Stimulated activated CD4-positive, alpha-beta T cell treated with anti-CD3 and anti-CD28 coated beads, Interleukin-4, amount 100 ng/mL, for 1 hour (primary cell): ENCODE measurements at regions not wholly inside any gene's neighbourhood (a gene's known extent, or its start where the extent isn't known, plus 50 kb on each side); places are given as distances from the start of the nearest gene placed in this dataset.
"Not testable (repeated sequence)": the region's sequence is repeated elsewhere in the genome, so short reads cannot be mapped to it uniquely, and the experiment has no call there.

Source experiments
- DNase-seq: peaks from one replicate; pipeline ENCODE4 v3.0.0-alpha.2; 2020

- DNase-seq, result no peak
Measured at GRCh38 chr10:4181621-4182049, 396.6 kb upstream of the KLF6 start.

DNA sequence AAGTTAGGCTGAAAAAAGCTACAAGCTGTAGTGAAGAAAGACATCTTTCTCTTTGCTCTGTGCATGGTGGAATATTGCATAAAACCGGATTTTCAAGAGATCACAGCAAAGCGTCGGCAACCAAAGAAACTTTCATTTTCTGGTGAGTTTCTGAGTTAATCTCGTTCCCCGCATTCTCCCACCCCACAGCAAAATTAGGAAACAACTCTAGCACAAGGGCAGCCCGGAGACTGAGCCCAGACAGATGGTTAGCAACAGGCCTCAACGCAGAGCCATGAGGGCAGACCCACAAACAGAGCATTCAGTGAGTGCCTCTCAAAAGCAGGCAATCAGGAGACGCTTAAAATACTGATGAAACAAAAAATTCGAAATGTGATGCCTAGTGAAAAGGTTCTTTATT lies 396.1 kb upstream of the KLF6 start:
- DNase-seq, result no peak

- no peak for DNase-seq
Measured at GRCh38 chr10:4177791-4178190, 392.8 kb upstream of the KLF6 start.

- DNase-seq, result no peak
Measured at GRCh38 chr10:4176500-4177281, 391.7 kb upstream of the KLF6 start.

DNA sequence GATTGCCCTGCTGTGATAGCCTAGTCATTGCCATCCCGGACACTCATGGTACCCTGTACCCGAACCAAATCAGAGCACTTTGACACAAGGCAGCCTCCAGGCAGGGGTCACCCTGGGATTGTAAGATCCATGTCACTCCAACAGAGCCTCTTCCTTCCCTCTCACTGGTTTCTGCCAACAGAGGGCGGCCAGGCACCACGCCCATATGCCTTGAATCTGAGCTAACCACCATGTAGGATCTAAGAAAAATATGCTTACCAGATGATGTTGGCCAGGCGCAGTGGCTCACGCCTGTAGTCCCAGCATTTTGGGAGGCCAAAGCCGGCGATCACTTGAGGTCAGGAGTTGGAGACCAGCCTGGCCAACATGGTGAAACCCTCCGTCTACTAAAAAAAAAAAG lies 389.2 kb upstream of the KLF6 start:
- no peak for DNase-seq

DNA sequence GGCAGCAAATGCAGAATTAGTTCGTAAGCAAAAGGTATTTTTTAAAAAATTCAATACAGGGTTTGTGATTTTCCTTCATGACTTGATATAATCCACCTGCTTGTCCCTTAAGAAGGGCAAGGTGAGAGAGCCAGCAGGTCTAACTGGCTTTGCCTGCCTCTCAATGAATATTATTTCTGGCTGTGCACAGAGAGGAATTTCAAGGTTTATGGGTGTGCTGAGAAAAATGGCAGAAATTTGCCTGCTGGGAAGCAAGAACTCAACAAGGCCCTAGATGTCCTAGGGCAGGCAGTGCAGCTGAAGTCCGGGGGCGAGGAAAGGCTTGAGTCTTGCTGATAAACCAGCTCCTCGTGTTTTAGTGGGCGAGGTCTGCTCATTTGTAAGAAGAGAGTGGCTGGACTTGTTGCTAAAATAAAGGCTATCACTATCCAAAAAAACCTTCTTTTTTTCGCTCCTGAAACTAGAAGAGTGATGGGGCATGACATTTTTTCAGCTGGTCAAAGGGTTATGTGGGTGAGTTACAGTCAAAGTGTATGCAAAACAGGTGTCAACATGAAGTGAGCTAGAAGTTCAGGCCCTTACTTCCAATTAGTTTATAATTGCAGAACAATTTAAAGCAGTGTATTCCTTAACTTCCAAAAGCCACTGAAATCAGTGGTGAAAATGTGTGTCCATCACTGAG lies 385.8 kb upstream of the KLF6 start:
- DNase-seq, result no peak

DNA sequence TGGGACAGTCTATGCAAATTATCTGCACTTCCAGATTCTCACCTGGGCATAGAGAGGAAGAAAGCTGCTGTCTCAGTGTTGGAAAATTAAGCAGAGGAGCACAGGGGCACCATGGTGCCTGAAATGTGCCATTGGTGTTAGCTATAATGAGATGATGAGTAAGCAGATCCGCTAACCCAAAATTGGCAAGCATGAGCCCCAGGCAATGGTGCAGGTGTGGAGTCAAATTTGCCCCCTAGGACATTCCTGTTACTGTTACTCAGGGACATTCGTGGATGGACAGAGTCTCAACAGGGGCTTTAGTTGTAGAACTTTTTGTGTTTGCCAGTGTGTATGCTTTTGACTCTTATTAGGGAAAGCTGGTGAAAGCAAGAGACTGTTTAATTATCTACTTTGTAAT lies 385.2 kb upstream of the KLF6 start:
- DNase-seq, result no peak

- DNase-seq, result no peak
Measured at GRCh38 chr10:4169448-4169847, 384.4 kb upstream of the KLF6 start.

- DNase-seq, result no peak
Measured at GRCh38 chr10:4167216-4167615, 382.2 kb upstream of the KLF6 start.

GRCh38 chr10:4162571-4163286 lies 377.7 kb upstream of the KLF6 start:
- no peak for DNase-seq

GRCh38 chr10:4159173-4159572 lies 374.2 kb upstream of the KLF6 start:
- DNase-seq, result no peak

DNA sequence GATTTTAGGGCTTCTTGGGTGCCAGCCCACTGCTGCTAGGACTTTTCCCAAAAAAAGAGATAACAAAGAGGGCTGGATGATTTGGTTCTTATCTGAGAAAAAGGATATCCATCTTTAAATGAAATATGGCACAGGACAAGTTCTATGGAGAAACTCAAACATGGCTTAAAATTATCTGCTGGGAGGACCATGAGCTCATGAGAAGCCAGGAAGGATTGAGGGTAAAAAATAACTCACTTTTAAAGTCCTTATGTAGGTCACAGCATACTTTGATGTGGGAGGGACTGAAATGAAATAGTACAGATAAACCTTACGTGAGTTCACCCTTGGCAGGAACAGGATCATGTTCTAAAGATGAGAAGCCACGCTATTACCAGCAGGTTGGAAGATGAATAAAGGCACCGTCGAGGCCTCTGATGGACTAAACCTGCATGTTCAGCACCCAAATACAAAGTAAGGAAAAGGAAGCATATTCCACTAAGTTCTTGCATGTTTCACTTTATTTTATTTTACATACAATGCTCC lies 369.2 kb upstream of the KLF6 start:
- no peak for DNase-seq

DNA sequence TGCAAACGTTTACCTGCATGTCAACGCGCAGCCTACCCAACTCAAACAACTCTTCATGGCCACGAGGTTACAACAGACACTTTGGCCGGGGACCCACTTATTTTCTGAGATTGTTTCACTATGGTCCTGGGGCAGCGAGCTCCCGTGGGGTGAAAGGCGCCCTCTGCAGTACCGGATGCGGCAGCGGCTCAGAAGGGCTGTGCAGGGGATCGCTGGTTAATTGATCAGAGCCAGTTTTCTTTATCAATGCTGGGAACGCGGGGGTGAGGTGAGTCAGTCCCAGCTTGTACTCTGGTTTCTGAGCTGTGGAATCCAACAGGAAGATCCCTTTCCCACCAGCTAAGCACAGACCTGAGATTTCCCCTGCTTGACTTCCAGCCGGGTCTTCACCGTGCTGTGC lies 366.5 kb upstream of the KLF6 start:
- no peak for DNase-seq

DNA sequence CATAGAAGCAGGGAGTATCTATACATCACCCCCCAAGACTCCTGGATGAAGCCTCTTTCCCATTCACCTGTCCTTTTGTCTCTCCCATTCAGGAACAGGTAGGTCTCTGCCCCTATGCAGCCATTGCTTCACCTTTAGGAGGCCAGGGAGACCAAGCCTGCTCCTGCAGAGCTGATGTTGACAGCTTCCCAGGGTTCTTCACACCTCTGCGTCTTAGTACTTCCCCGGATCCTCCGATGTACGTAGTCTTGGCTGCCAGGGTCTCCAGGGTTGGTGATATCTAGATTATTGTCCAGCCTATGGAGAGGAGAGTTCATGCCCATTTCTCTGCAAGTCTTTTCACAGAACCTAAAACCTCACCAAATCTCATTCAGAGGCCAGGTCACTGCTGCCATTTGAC lies 365.7 kb upstream of the KLF6 start:
- DNase-seq, result no peak

- not testable (repeated sequence) for DNase-seq
Measured at GRCh38 chr10:4149460-4149859, 364.5 kb upstream of the KLF6 start.

DNA sequence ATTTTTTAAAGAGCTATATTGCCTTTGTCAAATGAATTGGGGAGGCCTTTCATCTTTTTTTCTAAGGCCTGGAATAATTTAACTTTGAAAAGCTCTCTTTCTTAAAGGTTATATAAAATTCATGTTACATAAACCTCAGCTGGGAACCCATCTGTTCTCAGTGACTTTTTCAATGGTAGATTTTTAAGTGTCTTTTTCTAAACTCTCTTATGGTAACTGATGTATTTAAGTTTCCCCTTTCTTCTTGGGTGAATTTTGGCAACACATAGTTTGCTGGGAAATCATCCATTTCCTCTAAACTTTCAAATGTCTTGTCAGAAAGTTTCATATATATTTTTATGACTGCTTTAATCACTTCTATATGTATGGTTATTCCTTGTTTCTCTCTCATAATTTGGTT lies 362.2 kb upstream of the KLF6 start:
- no peak for DNase-seq

GRCh38 chr10:4144817-4145216 lies 359.8 kb upstream of the KLF6 start:
- no peak for DNase-seq

DNA sequence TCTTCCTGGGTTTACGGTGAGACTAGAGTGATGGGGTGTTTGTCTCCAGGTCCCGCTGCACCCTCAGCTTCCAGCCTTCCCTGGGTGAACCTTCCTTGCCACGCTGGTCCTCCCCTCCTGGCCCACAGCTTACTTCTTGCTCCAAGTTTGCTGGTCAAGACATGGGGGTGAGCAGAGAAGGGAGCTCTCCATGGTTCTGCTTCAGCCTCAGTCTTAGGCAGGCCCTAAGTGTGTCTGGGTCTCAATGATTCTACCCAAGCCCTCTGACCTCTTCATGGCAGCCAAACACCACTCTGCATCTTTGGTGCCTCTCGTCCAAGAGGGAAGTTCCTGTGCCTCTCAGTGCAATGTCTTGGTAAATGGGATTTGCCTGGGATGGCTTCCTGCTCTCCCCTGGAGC lies 356.5 kb upstream of the KLF6 start:
- no peak for DNase-seq

DNA sequence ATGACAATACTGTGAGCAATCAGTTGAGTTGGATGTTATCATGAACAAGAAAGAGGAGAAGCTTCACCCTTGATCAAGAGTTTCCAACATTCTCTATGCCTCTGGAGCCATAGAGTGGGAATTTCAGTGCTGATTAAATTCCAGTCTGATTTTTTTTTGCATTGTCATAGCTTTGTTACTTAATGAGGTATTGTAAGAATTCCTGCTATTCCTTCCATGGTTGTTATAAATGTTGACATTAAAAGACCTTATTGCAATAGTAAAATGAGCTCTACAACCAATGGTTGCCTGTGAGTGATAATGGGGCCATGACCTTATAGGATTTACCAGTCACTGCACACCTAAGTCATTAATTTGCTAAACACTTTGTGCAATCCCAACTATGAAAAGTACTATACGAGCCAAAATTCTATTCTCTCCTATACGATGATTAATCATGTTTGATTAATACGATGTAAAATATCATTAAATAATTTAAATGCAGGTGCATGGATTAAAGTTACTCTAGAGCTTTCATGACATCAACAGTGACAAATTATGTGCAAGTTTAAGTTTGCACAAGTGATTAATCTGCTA lies 353.2 kb upstream of the KLF6 start:
- DNase-seq, result no peak

DNA sequence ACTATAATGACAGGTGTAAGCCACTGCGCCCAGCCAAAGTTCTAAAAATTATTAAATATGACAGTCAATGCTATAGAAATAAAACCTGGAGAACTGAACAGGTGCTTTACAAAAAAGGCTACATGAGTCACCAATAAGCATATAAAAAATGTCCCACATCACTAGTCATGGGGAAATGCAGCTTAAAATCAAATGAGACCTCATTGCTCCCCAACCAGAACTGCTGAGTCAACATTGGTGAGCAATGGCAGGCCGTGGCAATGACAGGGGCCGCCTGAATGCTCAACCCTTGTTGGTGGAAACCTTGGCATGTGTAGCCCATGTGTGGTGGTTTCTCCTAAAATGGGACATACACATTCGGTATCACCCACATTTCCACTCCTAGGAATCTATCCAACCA lies 352.3 kb upstream of the KLF6 start:
- DNase-seq, result no peak

DNA sequence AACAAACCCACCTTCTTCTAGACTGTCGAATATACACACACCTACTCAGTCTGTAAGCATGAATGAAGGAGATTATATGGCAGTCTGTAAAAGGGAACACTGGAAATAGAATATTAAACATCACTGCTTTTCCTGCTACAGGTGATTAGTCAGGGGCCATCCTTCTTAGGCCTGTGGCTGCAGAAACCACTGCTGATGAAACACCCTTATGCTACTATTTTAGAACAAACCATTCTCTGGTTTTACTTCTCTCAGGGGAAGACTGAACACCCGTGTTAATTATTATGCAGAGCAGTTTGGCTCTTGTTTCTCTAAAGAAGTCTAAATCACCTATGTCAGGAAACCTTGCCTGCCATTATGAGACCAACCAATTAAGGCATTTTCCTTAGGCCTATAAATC lies 351.1 kb upstream of the KLF6 start:
- no peak for DNase-seq

- DNase-seq, result no peak
Measured at GRCh38 chr10:4132216-4132556, 347.2 kb upstream of the KLF6 start.

- no peak for DNase-seq
Measured at GRCh38 chr10:4131407-4132215, 346.6 kb upstream of the KLF6 start.
